MCF 10A (cell line): ENCODE measurements at regions not wholly inside any gene's neighbourhood (a gene's known extent, or its start where the extent isn't known, plus 50 kb on each side); places are given as distances from the start of the nearest gene placed in this dataset.
"Not testable (repeated sequence)": the region's sequence is repeated elsewhere in the genome, so short reads cannot be mapped to it uniquely, and the experiment has no call there.

ENCODE experiments used
- BruUV-seq: library from RNA; stranded (reverse); fragments of 400-500 nt; replicated peaks from 2 replicates; lab custom pipeline; 2021; lab: Mats Ljungman, UMichigan
- CTCF ChIA-PET: fragments of 300-600 bp; sonication (Branson Sonifier 250); formaldehyde crosslinking; extraction: SDS; loops from one replicate; lab custom pipeline; 2021; ENCODE audit warnings: antibody characterized with exemption, inconsistent platforms; lab: Yijun Ruan, JAX
- POLR2A ChIA-PET: fragments of 300-600, 350-650 bp; sonication (Branson Sonifier 250); formaldehyde crosslinking; extraction: SDS; loops from one replicate; lab custom pipeline; 2020; ENCODE audit warnings: antibody characterized with exemption, inconsistent platforms; lab: Yijun Ruan, JAX
- DNase-seq: peaks from one replicate; pipeline ENCODE4 v3.0.0-alpha.2; 2018; ENCODE audit not compliant: unreplicated experiment
- H3K27ac Mint-ChIP-seq: one replicate; pipeline ENCODE4 v1.8.0; 2022; ENCODE audit warnings: mild to moderate bottlenecking, low read depth, mixed read lengths; ENCODE audit not compliant: unreplicated experiment
- H3K27me3 Mint-ChIP-seq: one replicate; pipeline ENCODE4 v1.8.0; 2022; ENCODE audit warnings: mixed read lengths; ENCODE audit not compliant: insufficient read depth, unreplicated experiment
- H3K36me3 Mint-ChIP-seq: one replicate; pipeline ENCODE4 v1.8.0; 2022; ENCODE audit warnings: mild to moderate bottlenecking, moderate library complexity, mixed read lengths; ENCODE audit not compliant: insufficient read depth, unreplicated experiment
- H3K4me1 Mint-ChIP-seq: one replicate; pipeline ENCODE4 v1.8.0; 2022; ENCODE audit warnings: mixed read lengths; ENCODE audit not compliant: insufficient read depth, unreplicated experiment
- H3K4me3 Mint-ChIP-seq: one replicate; pipeline ENCODE4 v1.8.0; 2022; ENCODE audit warnings: mild to moderate bottlenecking, moderate library complexity, mixed read lengths; ENCODE audit not compliant: unreplicated experiment
- H3K9me3 Mint-ChIP-seq: one replicate; pipeline ENCODE4 v1.8.0; 2022; ENCODE audit warnings: mixed read lengths; ENCODE audit not compliant: unreplicated experiment
- intact Hi-C: fragments of 100-400 bp; cut with micrococcal nuclease; formaldehyde crosslinking; loops from 2 replicates; pipeline ENCODE4 v1.14.1; 2022
- TF ChIP-seq, protein P1 (sequence below): fragments of 200-600 bp; IDR thresholded peaks from one replicate; pipeline ENCODE4 v1.8.0; 2022; ENCODE audit warnings: antibody characterized with exemption, mild to moderate bottlenecking; ENCODE audit not compliant: unreplicated experiment

DNA sequence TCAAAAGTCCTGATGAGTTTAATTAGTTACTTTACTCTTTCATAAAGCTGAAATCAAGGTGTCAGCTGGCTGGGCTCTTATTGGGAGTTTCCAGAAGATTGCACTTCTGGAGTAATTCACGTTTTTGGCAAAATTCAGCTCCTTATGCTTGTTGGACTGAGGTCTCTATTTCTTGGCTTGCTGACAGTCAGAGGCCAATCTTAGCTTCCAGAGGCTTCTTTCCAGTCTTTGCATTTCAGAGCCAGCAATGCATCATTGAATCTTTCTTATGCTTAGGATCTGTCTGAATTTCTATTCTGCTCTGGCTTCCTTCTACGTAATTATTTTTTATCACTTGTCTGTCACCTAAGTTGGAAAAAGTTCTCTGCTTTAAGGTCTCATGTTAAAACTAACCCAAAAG lies 91.4 kb upstream of the SYN3 start:
- Mint-ChIP-seq H3K9me3 (no peaks in the 10 kb centered on the region), H3K27ac (no peak overlapping the region), H3K4me1 (no peaks in the 10 kb centered on the region), H3K27me3 (no peaks in the 10 kb centered on the region), H3K4me3 (no peak overlapping the region), H3K36me3 (no peaks in the 10 kb centered on the region)
- CTCF ChIA-PET = no interaction called here
- TF ChIP-seq, protein P1, sequence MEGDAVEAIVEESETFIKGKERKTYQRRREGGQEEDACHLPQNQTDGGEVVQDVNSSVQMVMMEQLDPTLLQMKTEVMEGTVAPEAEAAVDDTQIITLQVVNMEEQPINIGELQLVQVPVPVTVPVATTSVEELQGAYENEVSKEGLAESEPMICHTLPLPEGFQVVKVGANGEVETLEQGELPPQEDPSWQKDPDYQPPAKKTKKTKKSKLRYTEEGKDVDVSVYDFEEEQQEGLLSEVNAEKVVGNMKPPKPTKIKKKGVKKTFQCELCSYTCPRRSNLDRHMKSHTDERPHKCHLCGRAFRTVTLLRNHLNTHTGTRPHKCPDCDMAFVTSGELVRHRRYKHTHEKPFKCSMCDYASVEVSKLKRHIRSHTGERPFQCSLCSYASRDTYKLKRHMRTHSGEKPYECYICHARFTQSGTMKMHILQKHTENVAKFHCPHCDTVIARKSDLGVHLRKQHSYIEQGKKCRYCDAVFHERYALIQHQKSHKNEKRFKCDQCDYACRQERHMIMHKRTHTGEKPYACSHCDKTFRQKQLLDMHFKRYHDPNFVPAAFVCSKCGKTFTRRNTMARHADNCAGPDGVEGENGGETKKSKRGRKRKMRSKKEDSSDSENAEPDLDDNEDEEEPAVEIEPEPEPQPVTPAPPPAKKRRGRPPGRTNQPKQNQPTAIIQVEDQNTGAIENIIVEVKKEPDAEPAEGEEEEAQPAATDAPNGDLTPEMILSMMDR = no peak
- no peak for DNase-seq
- POLR2A ChIA-PET = interaction anchor here (0.6 kb wide), 1 partner anchor 337 kb away, joined by 3 read pairs; no protein-coding TSS in a partner anchor
- intact Hi-C loops = no loop called here
- no TSS peak for BruUV-seq

DNA sequence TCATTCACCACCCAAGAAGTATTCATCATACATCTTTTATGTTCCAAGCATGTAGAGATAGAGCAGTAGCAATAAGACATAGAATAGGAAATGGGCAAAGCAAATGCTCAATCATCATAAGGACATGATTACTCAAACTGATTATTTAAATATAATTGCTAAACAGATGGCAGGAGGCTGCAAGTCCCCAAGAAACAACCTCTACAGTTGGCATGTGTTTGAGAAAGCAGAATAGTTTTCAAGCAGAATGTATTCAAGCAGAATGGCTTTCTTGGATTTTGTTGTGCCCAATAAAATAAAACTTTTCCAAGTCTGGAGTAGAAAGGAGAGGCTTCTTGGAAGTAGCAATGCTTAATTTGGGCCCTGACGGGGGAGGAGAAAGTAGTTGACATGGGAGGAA lies 86.5 kb upstream of the SYN3 start:
- DNase-seq = no peak
- CTCF ChIA-PET = interaction anchor here (1.4 to 1.6 kb wide), 2 partner anchors 58 to 342 kb away, joined by 3 to 5 read pairs; no protein-coding TSS in a partner anchor

DNA sequence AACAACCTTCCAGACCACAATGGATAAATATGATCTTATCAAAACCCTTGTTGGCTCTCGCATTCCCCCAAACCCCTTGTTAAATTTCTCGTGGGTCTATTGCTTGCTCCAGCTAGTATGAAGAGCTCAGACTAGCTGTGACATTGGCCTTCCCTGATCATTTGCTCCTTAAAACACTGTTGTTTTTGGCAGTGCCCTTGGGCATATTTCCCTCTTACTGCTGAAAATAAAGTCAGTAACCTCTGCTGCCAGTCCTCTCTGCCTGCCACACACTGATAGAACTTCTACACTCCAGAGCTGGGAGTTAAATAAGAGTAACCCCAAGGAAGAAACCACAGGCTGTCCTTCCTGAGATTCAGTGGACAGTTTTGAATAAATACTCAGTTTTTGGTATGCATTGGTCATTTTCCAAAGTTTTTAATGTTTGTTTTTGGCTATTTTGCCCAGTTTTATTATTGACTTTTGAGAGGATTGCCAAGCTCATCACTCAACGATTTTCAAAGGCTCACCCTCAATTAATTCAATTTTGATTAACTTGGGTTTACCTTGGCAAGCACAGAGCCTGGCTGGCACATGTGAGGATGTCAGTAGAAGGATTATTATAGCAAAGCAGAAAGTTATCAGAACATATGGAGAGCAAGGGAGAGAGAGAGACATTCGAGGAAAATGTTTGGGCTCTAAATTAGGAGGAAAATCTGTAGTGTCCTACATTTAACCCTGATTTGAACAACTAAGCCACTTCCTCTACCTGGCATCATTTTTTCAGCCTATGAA lies 84.3 kb upstream of the SYN3 start:
- no TSS peak for BruUV-seq
- DNase-seq = no peak
- Mint-ChIP-seq H3K4me3 (no peak overlapping the region), H3K9me3 (no peaks in the 10 kb centered on the region), H3K27ac (no peak overlapping the region), H3K27me3 (no peaks in the 10 kb centered on the region), H3K4me1 (no peaks in the 10 kb centered on the region), H3K36me3 (no peaks in the 10 kb centered on the region)
- intact Hi-C loops = no loop called here
- TF ChIP-seq, protein P1 = no peak
- ChIA-PET POLR2A (interaction anchor here (0.6 to 1.3 kb wide), 3 partner anchors 15 to 62 kb away, joined by 3 to 4 read pairs (median 3); no protein-coding TSS in a partner anchor), CTCF (interaction anchor here (0.6 to 1.4 kb wide), 4 partner anchors 60 to 125 kb away, joined by 3 to 4 read pairs (median 4); no protein-coding TSS in a partner anchor)

More for the DNA sequence above, 86.5 kb upstream of the SYN3 start:
- POLR2A ChIA-PET = interaction anchor here (0.7 kb wide), 1 partner anchor 8 kb away, joined by 3 read pairs; no protein-coding TSS in a partner anchor
- Mint-ChIP-seq H3K27me3 (no peaks in the 10 kb centered on the region), H3K27ac (no peak overlapping the region), H3K4me3 (no peak overlapping the region), H3K4me1 (no peaks in the 10 kb centered on the region), H3K9me3 (no peaks in the 10 kb centered on the region), H3K36me3 (no peaks in the 10 kb centered on the region)
- TF ChIP-seq, protein P1 = no peak
- intact Hi-C loops = no loop called here
- BruUV-seq = no TSS peak

DNA sequence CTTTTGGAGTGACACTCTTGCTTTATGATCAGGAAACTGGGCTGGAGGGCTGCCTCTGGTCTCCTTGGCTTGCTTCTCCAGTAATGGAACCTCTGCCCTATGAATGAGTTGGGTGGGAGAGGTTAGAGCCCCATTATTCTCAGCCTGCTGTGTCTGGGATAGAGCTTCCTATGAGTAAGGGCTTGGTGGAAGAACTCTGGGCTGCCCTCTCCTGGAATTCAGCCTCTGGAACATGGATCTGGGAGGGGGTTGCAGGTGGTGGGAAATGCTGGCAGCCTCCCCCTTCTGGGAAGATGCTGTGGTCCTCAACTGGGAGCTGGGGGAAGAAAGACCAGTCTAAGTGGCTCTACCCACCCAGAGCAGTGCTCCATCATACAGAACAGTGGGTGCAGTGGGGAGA lies 81.8 kb upstream of the SYN3 start:
- POLR2A ChIA-PET = no interaction called here
- intact Hi-C loops = no loop called here
- CTCF ChIA-PET = interaction anchor here (0.6 to 0.7 kb wide), 2 partner anchors 14 to 70 kb away, joined by 3 read pairs; no protein-coding TSS in a partner anchor
- TF ChIP-seq, protein P1 = no peak
- H3K4me1 Mint-ChIP-seq = no peaks in the 10 kb centered on the region
- H3K27me3 Mint-ChIP-seq = no peaks in the 10 kb centered on the region
- BruUV-seq = no TSS peak
- no peak overlapping the region for H3K27ac Mint-ChIP-seq
- no peak overlapping the region for H3K4me3 Mint-ChIP-seq
- H3K9me3 Mint-ChIP-seq = no peaks in the 10 kb centered on the region
- H3K36me3 Mint-ChIP-seq = no peaks in the 10 kb centered on the region
- DNase-seq = no peak

DNA sequence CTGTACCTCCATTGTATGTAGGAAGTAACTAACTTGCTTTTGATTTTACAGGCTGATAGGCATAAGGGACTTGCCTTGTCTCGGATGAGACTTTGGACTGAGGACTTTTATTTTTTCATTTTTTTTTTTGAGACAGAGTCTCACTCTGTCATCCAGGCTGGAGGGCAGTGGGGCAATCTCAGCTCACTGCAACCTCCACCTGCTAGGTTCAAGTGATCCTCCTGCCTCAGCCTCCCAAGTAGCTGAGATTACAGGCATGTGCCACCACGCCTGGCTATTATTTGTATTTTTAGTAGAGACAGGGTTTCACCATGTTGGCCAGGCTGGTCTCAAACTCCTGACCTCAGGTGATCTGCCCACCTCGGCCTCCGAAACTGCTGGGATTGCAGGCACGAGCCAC lies 80.2 kb upstream of the SYN3 start:
- BruUV-seq, DNase-seq, POLR2A ChIA-PET, H3K36me3 Mint-ChIP-seq, H3K27me3 Mint-ChIP-seq, H3K4me1 Mint-ChIP-seq, H3K27ac Mint-ChIP-seq, intact Hi-C loops, H3K4me3 Mint-ChIP-seq, H3K9me3 Mint-ChIP-seq: not testable (repeated sequence)
- CTCF ChIA-PET = interaction anchor here (0.6 kb wide), 1 partner anchor 60 kb away, joined by 3 read pairs; no protein-coding TSS in a partner anchor
